ENCODE measurements at regions not wholly inside any gene's neighbourhood (a gene's known extent, or its start where the extent isn't known, plus 50 kb on each side); places are given as distances from the start of the nearest gene placed in this dataset.
"Not testable (repeated sequence)": the region's sequence is repeated elsewhere in the genome, so short reads cannot be mapped to it uniquely, and the experiment has no call there.

DNA sequence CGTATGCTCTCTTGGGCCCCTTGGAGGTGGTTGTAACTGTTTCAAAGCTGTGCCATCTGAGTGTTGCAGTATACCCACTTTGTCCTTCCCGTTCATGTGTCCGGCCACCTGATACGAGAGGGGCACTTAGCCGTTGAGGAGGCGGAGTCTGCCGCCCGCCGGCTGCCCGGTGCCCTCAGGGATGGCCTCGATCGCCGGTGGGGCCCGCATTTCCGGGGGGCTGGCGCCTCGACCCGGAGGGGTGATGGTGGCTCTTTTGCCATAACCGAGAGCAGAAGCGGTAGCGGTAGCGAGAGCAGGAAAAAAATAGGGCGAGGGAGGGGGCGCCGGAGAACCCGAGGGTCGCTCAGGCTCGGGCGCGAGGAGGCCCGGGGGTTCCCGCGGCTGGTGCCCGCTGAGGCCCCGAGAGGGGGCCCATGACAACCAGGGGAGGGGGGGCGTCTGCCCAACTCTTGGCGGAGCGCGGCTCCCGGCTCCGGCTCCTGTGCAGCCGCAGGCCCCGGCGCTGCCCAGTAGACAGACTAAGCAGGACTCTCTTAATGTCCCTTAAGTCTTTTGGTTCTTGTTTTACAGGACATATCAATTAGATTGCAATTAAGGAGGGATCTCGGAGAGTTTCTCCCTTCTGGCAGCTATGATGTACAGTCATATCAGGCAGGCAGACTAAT, 342.7 kb upstream of the SGCG start:
- no peak for DNase-seq (ENCODE audit: low spot score)

DNA sequence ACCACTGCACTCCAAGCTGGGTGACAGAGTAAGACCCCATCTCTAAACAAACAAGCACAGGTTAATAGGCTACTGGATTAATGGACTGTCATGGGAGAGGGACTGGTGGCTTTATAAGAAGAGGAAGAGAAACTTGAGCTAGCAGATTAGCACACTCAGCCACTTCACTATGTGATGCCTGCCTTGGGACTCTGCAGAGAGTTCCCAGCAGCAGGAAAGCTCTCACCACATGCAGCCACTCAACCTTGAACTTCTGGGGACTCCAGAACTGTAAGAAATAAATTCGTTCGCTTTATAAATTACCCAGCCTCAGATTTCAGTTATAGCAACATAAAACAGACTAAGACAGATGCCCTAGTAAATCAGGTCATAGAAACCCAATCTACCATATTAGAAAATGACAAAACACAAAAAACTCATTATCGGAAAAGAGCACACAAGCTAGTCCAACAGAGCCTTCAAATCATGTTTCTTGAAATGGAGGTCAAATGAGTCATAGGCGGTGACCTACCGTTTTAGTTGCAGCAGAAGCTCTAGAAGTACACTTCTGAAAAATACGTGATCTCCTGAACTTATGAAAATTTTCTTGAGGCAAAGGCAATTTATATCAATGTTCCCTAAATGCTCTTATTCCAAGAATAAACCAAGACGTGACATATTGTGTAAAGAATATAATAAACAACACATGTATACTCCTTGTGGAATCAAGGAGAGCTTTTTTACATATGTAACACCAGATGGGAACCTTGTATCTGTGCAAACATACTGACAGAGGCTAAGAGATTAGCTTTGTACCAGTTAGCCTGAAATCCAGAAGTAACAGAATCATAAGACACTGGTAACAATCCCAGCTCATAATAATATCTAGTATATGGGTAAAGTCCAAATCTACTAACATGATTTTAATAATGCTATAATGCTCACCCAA, 340.9 kb upstream of the SGCG start:
- DNase-seq (ENCODE audit: low spot score): no peak

DNA sequence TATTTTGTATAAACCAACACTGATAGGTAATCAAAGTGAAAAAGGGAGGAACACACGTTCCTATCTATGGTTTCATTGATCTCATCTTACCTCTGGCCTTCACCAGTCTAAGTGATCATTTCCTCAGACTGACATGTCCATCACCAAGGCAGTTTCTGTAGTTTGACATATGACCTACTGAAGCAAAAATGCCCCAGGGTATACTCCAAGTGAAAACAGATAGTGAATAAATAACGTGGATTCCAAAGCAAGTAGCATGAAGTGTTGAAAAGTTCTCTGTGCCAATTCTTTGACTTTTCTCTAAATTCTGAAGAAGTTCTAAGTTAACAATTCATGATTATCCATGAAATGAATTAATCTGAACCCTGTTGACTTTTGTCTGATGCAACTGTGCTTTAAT, 334.2 kb upstream of the SGCG start:
- DNase-seq (ENCODE audit: low spot score): no peak

DNA sequence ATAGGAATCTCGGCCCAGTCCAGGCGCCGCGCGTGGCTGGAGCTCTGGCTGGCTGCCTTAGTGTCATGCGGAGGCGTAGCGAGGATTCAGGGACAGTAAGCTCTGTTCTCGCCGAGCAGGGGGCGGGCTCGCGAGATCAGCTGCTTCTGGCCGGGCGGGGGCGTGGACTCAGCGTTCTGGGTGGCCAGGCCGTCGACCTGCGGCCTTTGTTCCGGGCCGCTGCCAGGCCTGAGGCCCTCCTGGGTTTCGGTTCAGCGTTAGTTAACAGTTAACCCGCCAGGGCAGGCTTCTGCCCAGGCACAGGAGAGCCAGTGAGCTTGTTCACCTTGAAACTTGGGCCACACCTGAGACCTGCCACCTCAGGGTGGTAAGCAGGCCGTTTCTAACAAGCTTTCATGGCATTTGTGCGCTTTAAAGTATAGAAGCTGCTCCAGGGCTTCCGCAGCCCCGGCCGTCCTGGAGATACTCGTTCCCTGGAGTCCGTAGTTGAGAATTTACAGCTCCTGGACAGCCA, 332.2 kb upstream of the SGCG start:
- DNase-seq (ENCODE audit: low spot score): no peak

DNA sequence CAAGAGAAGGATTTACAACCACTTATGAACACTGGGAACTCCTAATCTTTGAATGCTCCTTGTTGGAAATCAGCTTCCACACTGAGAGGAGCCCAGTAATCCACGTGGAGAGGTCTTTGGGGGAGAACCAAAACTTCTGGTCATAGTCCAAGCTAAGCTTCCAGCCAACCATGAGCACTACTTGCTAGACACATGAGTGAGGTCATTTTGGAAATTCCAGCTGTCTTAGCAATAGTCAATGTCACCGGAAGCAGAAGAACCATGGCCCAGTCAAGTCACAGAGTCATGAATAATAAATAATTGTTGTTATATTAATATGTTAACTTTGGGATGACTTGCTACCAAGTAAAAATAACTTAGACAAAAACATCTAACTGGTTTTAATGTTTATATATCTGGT, 324.9 kb upstream of the SGCG start:
- no peak for DNase-seq (ENCODE audit: low spot score)

DNA sequence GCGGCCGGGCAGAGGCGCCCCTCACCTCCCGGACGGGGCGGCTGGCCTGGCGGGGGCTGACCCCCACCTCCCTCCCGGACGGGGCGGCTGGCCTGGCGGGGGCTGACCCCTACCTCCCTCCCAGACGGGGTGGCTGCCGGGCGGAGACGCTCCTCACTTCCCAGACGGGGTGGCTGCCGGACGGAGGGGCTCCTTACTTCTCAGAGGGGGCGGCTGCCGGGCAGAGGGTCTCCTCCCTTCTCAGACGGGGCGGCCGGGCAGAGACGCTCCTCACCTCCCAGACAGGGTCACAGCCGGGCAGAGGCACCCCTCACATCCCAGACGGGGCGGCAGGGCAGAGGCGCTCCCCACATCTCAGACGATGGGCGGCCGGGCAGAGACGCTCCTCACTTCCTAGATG, 321.8 kb upstream of the SGCG start:
- not testable (repeated sequence) for DNase-seq (ENCODE audit: low spot score)

DNA sequence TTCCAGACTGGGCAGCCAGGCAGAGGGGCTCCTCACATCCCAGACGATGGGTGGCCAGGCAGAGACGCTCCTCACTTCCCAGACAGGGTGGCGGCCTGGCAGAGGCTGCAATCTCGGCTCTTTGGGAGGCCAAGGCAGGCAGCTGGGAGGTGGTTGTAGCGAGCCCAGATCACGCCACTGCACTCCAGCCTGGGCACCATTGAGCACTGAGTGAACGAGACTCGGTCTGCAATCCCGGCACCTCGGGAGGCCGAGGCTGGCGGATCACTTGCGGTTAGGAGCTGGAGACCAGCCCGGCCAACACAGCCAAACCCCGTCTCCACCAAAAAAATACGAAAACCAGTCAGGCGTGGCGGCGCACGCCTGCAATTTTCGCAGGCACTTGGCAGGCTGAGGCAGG, 321.4 kb upstream of the SGCG start:
- DNase-seq (ENCODE audit: low spot score): not testable (repeated sequence)

DNA sequence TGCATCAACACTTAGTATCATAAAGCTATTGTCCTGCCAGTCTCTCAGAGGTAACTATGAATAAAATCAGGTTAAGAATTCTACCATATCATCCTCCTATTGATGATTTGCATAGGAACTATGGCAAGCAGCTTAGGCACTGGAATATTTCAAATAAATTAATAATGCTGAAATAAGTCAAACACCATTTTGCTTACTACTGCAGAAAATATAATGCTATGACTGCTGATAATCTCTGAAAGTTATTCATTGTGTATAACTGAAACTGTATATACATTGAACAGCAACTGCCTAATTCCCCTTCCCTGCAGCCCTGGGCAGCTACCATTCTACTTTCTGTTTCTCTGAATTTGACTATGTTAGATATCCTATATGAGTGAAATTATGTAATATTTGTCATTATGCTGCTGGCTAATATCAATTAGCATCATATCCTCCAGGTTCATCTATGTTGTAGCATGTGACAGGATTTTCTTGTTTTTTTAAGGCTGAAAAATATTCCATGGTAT, 318.8 kb upstream of the SGCG start:
- no peak for DNase-seq (ENCODE audit: low spot score)

DNA sequence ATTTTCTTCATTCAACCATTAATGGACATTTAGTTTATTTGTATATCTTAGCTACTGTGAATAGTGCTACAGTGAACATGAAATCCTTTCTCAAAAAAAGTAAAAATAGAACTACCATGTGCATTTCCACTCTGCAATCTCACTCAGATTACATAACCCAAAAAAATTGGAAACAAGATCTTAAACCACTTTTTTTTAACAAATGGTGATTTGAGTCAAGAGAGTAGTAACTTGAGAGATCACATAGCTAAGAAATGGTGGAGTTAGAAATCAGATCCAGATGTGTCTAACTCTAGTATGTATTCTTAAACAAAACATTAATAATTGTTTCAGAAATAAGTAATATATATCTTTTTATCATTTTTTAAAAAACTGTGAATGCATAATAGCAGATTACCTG, 318.3 kb upstream of the SGCG start:
- DNase-seq (ENCODE audit: low spot score): no peak

DNA sequence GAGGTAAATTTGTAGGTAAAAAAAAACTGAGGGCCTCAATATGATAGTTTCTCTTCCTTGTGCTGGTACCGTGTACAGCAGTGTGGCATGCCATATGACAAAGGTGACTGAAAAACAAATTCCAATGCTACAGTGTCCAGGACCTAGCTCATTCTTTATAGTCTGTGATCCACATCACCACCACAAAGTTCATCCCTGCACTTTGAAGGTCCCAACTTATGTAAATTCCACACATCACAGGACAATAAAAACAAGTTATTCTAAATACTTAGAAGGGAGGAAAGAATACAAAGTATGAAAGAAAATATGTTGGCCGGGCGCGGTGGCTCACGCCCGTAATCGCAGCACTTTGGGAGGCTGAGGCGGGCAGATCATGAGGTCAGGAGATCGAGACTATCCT, 314.6 kb upstream of the SGCG start:
- no peak for DNase-seq (ENCODE audit: low spot score)

DNA sequence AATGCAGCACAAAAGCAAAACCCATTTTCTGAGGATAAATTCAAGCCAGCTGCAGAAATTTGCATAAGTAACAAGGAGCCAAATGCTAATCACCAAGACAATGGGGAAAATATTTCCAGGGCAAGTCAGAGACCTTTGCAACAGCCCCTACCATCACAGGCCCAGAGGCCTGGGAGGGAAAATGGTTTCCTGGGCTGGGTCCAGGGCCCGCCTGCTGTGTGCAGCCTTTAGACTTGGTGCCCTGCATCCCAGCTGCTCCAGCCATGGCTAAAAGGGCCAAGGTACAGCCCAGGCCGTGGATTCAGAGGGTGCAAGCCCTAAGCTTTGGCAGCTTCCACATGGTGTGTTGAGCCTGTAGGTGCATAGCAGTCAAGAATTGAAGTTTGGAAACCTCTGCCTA, 309.5 kb upstream of the SGCG start:
- no peak for DNase-seq (ENCODE audit: low spot score)

DNA sequence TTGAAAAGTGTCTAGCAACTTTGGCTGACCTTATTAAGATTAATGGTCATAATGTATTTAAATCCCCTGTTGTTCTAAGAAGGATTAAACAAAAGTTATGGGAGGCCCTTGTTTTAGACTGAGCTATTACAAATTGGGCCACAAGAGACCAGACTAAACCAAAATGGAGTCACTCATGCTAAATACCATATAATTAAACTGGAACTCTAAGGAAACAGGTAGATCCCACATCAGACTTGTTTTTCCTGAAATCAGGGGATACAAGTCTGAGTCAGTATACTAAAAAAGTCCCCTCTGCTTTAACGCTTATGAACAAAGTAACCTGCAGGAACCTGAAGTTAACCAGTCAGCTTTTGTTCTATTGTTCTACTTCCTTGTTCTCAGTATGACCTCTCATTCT, 305.9 kb upstream of the SGCG start:
- no peak for DNase-seq (ENCODE audit: low spot score)

DNA sequence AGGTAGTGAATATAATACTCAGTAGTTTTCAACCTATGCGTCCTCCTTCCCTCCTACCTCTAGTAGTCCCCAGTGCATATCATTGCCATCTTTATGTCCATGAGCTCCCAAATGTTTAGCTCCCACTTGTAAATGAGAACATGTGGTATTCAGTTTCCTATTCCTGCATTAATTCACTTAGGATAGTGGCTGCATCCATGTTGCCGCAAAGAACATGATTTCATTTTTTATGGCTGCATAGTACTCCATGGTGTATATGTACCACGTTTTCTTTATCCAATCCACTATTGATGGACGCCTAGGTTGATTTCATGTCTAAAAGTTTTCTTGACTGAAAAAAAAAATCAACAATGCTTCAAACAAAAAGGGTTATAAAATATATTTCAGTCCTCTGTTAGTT, 303.4 kb upstream of the SGCG start:
- DNase-seq (ENCODE audit: low spot score): no peak

DNA sequence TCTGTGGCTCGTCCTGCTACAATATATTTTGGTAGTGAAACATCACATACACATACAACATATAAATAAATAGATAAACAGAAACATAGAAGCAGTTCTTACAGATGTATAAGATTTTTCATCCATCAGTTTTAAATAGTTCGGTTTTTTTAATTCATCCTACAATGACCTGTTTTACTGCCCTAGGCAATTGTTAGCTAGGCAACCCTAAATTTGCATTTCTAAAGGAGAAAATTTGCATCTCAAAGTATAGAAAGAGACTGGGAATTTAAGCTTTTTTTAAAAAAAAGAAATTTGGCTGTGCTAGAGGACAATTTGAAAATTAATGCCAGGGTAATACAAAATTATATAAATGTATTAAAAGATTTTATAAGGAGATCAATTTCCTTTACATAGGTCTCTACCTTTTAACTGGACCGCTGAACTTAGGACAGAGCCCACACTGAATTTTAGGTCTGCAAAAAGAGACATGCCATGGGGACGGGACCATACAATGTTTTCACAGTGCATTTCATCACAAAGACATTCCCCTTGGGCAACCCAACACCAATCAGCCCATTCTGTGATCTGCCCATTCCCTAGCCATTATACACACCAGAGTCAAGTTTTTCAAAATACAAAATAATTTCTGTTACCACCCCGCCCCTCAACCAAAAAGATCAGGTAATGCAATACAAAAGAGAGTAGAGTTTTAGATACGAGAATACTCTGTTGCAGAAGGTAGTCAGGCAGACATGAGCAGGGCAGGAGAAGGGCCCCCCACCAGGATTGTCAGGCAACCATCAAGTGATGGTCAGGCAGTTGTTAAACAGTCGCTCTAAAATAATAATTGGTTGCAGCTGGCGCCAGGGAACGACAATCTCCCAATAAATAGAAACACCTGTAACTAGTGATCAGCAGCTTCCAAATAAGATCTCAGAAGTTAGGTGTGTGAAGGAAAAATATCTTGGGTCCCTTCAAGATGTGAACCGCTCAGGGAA, 299.7 kb upstream of the SGCG start:
- no peak for DNase-seq (ENCODE audit: low spot score)

DNA sequence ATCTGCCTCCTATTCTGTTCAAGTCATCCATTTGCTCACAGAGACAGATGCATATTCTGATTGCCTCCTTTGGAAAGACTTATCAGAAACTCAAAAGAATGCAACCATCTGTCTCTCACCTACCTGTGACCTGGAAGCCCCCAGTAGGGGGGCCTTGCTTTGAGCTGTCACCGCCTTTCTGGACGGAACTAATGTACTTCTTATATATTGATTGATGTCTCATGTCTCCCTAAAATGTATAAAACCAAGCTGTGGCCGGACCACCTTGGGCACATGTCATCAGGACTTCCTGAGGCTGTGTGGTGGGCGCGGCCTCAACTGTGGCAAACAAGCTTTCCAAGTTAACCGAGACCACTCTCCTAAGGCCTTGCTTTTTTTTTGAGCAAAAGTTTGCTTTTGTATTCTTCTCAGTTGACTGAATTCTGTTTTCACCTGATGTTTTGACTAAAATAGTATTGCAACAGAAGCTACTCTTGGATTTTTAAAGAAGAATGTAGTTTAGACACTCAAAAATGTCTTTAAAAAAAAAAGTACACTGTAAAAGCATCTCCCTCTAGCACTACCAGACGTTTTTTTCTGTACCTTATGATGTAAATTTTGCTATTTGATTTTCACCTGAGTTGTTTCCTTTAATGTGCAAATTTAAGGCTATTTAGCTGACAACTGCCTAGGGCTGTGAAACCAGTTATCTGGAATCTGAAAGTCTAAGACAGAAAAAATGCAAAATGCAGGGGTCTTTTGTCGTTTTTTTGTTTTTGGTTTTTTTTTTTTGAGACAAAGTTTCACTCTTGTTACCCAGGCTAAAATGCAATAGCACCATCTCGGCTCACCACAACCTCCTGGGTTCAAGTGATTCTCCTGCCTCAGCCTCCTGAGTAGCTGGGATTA, 298.8 kb upstream of the SGCG start:
- not testable (repeated sequence) for DNase-seq (ENCODE audit: low spot score)

DNA sequence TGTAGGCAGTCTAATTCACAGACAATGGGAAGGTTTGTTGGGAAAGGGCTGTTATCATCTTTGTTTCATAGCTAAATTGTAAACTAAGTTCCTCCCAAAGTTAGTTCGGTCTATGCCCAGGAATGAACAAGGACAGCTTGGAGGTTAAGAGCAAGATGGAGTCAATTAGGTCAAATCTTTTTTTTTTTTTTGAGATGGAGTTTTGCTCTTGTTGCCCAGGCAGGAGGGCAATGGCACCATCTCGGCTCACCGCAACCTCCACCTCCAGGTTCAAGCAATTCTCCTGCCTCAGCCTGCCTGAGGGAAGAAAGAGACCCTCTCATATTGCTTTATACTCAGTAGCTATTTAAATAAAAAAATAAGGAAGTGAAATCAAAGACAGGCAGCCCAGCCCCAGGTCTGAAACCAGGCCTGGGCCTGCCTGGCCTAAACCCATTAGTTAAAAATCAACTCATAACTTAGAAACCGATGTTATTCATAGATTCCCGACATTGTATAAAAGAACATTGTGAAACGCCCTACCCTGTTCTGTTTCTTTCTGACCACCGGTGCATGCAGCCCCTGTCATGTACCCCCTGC, 297.4 kb upstream of the SGCG start:
- DNase-seq (ENCODE audit: low spot score): no peak

DNA sequence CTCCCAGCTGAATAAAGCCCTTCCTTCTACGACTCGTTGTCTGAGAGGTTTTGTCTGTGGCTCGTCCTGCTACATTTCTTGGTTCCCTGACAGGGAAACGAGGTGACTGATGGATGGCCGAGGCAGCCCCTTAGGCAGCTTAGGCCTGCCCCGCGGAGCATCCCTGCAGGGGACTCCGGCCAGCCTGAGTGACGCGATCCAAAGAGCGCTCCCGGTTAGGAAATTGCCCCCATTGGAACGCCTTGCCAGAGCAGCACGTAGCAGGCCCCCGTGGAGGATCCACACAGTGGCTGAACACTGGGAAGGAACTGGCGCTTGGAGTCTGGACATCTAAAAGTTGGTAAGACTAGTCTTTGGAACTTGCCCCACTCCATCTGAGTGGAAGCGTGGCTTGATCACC, 296.8 kb upstream of the SGCG start:
- DNase-seq (ENCODE audit: low spot score): no peak

DNA sequence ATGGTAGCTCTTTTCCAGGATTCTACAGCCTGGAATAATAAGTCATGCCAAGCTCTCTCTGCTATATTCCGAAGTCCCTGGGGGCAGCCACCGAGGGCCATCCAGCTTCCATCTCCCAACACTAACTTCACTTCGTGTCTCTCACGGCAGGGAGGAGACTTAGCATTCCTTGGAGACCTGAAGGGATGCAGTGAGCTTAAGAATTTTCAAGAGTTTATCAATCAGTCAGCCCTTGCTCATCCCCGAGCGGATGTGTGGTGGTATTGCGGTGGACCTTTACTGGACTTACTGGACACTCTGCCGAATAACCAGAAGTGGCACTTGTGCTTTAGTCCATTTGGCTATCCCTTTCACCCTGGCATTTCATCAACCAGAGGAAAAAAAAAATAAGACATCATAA, 294.7 kb upstream of the SGCG start:
- DNase-seq (ENCODE audit: low spot score): not testable (repeated sequence)

DNA sequence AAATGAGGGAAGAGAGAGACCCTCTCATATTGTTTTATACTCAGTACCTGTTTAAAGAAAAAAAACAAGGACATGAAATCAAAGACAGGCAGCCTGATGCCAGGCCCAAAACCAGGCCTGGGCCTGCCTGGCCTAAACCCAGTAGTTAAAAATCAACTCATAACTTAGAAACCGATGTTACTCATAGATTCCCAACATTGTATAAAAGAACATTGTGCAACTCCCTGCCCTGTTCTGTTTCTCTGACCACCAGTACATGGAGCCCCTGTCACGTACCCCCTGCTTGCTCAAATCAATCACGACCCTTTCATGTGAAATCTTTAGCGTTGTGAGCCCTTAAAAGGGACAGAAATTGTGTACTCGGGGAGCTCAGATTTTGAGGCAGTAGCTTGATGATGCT, 291.4 kb upstream of the SGCG start:
- DNase-seq (ENCODE audit: low spot score): not testable (repeated sequence)

DNA sequence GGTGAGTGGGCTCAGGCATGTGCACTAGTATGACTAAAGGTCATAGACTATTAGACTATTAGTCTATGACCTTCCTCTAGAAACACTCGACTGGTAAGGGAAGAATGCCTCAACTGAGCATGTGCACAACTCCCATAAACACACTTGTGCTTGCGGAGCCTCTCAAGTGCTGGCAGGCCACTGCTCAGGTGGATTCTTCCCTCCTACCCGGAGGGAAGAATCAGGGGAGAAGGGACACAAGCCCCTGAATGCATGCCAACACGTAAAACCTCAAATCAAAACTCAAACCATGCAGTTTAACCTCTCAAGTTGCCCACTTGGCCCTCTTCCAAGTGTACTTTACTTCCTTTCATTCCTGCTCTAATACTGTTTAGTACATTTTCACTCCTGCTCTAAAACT, 287.6 kb upstream of the SGCG start:
- no peak for DNase-seq (ENCODE audit: low spot score)

DNA sequence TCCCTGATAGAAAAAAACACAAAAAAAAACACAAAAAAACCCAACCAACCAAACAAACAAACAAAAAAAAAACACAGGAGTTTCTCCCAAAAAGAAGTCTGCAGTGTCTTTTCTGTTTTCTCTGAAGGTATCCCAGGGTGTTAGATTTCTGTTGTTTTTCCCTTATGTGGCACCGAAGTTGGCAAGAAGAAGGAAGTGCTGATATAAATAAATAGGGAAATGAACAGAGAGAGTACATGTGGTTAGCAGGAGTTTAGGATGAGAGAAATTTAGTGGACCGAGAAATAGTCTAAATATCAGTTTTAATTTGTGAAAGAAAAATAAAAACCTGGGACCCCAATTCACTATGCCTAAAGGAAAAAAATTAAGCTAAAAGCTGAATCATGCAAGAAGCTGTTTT, 287.0 kb upstream of the SGCG start:
- no peak for DNase-seq (ENCODE audit: low spot score)
